Stimulated activated CD8-positive, alpha-beta memory T cell treated with anti-CD3 and anti-CD28 coated beads, Interleukin-4, amount 100 ng/mL, for 4 hours (primary cell): ENCODE measurements at regions not wholly inside any gene's neighbourhood (a gene's known extent, or its start where the extent isn't known, plus 50 kb on each side); places are given as distances from the start of the nearest gene placed in this dataset.

Experiments used
- DNase-seq, 2 donors: peaks; one replicate each; pipeline ENCODE4 v3.0.0-alpha.2; 2020; ENCODE audit warnings: low read depth in 2 of 2, low spot score in 1 of 2

DNA sequence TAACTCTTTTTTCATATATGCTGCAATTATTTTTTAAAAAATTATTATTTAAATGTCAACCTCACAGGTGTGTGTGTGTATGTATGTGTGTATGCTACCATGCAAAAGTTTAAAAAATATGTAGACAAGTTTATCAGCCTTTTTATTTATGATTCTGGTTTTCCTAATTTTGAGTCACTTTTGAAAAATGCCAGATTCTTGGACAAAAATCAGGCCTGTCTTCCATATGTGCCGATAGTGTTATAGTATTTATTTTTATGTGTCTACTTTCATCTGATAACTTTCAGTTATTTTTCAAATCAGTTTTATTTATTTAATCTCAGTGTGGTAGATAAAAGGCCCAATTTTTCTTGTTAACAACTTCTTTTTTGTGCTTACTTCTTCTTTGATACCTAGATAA, 176.2 kb downstream of the RDH14 start:
- DNase-seq = no peak

DNA sequence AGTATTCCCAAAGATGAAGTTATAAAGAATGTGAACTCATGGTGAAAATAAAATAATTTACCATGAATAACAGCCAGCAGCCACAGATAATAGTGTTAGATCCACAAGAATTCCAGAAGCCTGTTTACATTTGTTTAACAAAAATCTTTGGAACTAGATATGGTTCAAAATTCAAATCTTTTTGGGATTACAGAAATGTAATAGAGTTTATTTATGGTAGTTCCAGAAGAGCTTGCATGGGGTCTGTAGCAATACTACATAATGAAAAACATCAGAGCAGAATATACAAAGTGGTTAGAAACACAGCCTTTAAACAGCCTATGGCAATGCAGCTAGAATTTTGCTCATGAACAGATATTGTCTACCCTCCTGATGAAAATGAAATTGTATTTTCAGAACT, 179.1 kb downstream of the RDH14 start:
- no peak for DNase-seq

DNA sequence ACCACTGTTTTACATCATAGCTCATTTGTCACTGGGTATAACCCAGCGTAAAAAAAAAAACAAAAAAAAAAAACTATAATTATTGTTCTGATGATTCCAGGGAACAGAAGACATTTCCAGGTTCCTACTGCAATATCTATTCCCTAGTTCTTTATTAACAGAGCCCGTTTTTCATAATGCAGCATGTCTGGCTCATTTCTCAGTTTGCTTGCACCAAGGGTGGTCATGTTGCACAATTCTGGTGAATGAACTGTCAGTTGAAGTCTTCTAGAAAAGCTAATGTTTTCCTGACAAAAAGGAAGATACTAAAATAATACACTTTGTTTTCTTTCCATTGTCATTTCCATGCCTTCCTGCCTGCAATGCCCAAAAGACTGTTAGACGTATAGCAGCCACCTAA, 180.1 kb downstream of the RDH14 start:
- no peak for DNase-seq

DNA sequence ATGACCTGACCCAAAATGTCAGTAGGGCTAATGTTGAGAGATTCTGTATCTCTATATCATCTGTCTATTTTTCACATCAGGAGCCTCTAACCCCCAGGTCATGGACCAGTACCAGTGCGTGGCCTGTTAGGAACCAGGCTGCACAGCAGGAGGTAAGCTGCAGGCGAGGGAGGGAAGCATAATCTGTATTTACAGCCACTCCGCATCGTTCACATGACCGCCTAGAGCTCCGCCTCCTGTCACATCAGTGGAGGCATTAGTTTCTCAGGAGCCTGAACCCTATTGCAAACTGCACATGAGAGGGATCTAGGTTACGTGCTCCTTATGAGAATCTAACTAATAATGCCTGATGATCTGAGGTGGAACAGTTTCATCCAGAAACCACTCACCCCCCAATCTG, 180.6 kb downstream of the RDH14 start:
- no peak for DNase-seq

DNA sequence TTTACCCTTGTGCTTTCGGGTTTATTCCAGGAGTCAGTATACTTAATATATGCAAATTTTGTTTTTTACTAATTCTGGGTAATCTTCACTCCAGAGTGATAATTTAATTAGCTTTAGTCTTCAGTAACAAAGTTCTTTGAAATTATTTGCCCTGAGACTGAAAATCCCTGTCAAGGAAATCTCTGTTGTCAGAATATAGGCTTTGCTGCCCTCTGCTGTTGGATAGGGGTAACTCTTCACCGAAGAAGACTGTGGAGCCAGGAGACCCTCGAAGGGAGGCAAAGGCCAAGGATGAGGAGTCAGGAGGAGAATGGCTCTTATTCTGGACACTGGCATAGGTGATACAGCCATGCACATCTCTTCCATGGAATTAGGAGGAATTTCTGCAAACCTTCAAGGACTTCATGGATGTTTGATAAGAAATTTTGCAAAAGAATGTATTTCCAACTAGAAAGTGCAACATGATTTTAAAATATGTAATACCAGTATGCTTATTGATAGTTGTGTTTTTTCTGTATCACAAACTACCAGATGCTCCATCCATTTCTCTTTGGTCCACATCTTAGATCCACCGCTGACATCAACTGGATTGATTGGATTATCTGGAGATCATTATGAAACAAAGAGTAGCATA, 182.3 kb downstream of the RDH14 start:
- no peak for DNase-seq

DNA sequence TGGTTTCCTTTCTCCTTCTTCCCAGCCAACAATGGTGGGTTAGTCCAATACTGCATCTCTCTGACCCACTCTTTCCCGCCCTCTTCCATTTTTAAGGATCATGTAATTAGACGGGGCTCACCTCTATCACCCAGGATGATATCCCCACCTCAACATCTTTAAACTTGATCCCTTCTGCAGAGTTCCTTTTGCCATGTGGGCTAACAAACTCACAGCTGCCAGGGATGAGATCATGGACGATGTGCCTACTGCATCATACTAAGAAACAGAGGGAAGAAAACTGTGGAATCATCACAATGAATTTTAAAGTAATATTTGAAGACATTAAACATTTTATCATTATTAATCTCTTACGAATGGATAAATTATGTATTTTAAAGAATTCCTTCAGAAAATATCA, 183.5 kb downstream of the RDH14 start:
- no peak for DNase-seq

DNA sequence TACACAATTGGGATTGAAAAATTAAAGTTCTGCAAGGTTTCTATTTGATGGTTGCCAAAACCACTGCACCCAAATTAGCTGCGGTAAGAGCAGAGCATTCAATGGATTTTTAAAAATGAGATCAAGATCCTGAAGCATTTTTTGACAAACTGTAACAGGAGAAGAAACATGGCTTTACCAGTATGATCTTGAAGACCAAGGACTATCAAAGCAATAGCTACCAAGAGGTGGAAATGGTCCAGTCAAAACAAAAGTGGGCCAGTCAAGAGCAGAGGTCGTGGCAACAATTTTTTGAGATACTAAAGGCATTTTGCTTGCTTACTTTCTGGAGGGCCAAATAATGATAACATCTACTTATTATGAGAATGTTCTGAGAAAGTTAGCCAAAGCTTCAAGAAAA, 186.8 kb downstream of the RDH14 start:
- DNase-seq = no peak

DNA sequence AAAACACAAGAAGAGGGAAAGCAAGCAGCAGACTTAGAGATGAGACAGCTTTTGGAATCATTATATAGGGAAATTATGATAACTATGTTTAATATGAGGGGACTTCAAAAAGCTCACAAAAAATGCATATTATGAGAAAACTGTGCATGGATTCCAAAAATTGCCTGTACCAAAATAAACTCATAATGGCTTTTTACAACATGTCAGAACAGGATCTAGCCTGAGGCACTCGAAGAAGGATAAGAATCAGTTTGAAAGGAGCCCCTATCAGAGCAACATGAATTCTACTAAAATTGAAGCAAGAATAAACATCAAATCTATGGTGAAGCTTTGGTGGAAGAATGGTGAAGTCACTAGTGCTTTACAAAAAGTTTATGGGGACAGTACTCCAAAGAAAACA, 187.4 kb downstream of the RDH14 start:
- no peak for DNase-seq

DNA sequence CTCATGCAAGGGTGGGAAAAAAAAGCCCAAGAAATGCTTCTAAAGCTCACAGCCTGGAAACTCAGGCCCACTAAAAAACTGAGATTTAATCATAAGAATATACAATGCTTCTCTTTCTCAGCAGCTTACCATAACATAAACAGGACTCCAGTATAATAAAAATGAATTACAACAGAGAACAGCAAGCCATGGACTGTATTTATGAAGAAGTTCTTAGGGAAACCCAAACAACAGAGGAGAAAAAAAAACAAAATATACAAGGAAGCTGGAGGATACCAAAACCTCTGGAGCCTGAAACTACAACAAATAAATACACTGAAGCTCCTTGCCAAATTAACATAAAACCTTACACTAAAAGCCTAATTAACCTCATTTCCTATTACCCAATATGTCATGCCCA, 187.8 kb downstream of the RDH14 start:
- no peak for DNase-seq

DNA sequence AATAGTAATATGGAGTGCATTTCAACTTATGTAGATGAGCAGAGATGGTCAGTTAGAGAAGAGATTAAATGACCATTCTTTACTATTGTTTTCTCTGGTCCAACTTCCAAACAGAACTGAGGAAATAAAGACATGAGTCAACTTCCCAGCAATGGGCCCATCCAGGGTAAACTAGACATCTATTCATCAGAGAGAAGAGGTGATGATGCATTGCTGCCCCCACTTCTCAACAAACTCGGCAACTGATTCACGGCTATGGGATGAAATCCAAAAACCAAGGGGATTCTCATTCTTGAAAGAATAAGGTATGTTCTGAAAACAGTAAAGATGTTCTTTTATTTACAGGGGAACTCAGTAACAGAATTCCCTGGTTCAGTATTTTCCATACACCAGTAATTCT, 190.7 kb downstream of the RDH14 start:
- DNase-seq = no peak

DNA sequence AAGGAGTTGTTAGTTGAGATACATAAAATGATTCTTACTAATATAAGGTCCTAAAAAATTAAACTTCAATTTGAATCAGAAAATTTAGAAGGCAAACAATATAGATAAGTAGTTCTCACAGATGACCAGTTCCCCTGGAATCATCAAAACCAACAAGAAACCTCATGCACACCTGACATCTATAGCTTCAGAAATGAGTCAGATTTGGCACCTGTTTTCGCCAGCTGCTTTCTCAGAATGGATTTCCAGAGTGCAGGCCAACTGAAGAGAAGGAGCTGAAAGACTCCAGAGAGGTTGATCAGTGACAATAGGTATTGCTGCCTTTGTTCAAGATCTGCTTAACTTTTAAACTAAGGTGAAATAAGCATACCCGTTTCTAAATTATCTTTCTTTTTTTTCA, 192.4 kb downstream of the RDH14 start:
- DNase-seq = no peak

DNA sequence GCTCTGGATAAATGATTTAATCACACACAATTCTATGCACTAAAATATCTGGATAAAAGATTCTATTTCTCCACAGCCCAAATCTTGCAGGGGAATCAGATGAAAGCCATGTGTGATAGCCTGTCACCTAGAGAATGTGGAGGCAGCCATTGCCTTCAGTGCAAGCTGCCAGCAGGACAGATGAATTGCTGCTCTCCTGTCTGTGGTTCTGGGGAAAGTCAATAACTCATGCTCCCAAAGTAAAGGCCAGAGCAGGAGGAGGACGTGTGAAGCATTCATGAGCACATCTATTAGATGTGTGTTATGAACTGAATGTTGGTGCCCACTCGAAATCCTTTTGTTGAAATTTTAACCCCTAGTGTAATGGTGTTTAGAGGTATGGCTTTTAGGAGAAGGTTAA, 195.1 kb downstream of the RDH14 start:
- no peak for DNase-seq

DNA sequence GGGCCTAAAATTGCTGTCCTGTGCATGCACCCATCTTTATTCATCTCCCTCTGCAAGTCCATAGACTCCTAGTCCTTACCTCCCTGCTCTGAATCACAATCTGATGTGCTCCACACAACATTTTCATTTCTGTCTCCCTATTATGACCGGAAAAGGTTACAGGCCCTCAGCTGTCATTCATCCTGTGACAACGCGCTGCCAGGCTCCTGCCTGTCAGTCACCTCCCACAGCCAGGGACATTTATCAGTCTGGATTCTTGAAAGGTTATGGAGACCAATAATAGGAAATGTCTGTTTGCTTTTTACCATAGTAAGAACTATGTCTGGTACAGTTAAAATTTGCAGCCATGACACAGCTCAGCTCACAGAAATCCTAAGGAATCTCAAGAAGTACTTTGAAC, 197.1 kb downstream of the RDH14 start:
- DNase-seq = no peak

DNA sequence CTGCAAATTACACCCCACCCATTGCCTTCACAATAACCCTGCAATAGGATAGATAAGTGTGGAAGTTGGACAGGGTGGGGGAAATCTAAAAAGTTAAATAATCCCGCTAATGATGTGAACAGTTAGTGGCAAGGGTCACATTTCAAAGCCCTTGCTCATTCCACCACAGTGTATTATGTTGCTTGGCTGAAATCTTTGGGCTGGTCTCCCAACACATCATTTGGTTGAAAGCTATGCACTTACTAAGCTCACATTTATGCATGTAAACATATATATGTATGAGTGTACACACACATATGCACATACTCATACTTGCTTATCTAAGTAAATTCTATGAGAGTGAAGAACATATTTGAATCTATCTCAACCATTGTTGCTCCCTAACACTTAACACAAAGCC, 197.8 kb downstream of the RDH14 start:
- DNase-seq = no peak

DNA sequence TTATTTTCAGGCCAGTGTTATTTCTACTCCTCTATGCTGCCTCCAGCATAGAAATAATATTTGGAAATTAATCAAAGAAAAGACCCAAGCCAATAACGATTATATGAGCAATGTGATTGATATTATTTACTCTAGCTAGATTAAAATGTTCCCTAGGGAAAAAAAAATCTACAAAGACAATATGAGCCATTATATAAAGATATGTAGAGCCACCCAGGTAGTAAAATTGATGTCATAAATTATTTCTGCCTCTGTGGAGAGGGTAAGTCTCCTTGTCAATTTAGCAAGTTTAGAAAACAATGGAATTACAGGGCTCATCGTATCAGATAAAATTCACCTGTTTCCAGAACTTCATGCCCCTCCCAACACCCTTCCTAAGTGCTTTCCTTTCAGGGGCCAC, 202.9 kb downstream of the RDH14 start:
- DNase-seq = no peak

DNA sequence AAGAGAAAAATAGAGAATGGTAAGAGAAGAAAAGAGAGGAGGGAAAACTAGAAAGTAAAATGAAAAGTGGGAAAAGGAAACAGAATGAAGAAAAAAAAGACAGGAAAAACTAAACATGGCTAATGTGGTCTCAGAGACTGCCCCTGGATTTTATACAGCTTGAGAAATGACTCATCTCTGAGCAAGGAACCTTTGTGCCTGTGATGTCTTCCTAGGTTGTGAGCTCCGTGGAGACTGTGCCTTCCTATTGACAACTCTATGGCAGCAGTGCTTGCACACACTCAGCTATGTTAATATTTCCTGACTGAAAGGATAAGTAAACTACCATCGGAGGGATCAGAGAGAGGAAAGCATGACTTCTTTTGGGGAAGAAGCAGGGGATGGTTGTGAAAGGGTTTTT, 203.8 kb downstream of the RDH14 start:
- no peak for DNase-seq

DNA sequence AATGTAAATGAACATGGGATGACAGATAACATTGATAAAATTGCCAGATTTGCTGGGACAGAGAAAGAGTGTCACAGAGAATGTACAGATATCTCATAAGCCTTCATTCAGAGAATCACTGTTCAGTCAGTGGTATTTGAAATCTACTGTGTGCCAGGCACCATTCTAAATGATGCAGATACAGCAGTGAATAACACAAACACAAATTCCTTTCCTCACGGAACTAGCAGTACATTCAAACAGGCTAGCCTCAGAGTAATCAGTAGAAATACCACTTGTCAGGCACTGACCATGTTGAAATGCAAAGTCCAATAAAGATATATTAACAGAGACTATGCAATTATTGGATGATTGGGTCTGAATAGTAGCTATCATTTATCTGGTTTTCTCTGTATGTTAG, 211.0 kb downstream of the RDH14 start:
- DNase-seq = no peak

DNA sequence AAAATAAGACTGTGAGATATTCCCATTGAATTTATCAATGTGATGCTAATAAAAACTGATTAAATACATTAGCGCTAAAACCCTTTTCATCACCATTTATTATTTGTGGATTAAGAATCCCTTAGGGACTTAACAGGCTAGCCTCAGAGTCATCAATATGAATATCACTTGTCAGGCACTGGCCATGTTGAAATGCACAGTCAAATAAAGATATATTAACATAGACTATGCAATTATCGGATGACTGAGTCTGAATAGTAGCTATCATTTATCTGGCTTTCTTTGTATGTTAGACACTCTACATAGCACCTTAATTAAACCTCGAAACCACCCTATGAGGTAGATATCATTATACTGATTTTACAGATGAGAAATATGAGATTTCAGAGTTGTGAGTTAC, 213.6 kb downstream of the RDH14 start:
- no peak for DNase-seq

DNA sequence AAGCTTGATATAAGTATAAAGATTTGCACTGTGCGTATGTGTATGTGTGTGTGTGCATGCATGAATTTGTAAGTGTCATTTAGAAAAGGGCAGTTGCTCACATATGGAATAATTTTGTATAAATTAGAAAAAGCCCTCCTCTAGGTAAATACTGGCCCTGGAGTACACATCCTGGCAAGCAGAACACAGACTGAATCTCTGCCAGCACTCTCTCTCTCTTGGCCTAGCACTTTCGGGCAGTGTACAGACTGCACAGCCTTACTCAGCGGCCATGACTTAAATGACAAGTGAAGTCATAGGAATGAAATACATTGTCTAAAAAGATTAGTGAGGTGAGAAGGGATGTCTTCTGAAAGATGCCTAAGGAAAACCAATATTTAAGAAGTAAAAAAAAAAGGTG, 214.1 kb downstream of the RDH14 start:
- DNase-seq = no peak

DNA sequence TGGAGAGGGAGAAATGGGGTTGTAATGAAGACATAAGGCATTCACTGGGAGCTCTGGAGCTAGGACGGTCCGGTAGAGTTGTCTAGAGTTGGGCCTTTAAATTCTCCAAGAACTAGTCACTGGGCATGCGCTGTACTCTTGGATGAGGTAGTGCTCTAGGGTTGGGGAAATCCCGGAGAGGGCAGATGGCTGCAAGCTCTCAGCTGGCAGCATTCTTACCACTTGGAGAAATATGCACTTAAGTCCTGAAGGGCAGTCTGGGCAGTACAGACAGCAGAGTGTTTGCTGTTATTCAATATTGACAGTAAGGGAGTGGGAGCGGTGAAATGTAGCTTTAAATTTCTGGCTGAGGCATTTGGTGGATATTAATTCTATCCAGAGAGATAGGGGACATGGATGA, 214.6 kb downstream of the RDH14 start:
- DNase-seq = no peak

DNA sequence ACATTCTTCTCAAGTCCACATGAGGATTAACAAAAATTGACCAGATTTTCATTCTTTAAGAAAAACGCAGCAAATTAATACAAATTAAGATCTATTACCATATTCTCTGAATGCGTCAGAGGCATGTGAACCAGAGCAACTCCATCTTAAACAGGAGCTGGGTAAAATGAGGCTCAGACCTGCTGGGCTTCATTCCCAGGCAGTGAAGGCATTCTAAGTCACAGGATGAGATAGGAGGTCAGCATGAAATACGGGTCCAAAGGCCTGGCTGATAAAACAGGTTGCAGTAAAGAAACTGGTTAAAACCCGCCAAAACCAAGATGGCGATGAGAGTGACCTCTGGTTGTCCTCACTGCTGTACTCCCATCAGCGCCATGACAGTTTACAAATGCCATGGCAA, 217.6 kb downstream of the RDH14 start:
- no peak for DNase-seq

DNA sequence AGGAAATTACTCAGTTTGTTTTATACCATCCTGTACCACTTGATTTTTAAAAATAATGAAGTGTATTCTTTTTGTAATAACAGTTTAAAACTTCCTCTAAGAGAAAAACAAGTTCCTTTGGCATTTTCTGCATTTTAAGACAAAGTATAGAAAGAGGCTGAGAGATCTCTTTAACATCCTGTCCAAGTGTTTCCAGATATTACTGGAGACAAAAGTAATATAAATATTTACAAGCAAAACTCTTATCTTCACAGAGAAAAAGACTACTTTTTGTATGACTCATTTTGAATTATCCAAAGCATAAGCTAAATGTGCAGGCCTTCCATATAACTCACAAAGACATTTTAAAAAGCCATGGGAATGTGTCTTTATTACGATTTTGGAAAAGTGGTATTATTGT, 221.1 kb downstream of the RDH14 start:
- no peak for DNase-seq

DNA sequence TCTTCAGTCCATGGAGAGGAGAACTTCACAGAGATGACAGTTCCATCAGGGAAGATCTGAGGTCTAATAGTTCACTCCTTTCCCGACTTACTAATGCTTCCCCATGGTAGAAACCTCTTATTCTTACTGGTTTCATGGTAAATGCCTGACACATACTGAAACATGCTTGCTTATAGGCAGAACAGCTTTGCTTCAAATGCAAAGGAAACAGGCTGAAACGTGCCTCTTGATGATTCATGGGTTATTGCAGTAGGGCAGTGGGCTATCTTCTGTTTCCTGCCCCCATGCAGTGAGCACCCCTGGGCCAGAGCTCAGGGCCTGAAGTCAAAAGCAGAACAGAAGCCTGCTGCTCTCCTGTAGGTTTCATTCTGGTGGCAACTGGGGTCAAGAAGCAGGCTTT, 223.5 kb downstream of the RDH14 start:
- DNase-seq = no peak

DNA sequence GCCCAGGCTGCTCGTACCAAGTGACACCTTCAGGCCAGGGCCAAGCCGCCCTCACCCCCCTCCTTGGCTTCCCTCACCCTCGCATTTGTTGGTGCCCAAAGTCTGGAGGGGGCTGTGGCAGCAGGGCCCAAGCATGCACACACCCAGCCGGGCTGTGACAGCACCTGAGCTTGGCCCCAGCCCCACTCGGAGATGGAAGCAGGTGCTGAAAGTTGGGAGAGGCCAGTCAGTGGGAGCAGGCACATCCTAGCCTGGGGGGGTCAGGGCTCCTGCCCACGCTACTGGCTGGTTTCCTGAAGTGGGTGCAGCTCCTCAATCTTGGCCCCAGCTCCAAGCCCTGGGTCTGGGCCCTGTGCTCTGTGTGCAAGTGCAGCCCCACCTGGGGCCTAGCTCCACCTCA, 228.0 kb downstream of the RDH14 start:
- no peak for DNase-seq
